GM18867 (cell line): ENCODE measurements at regions not wholly inside any gene's neighbourhood (a gene's known extent, or its start where the extent isn't known, plus 50 kb on each side); places are given as distances from the start of the nearest gene placed in this dataset.
A peak's percentile ranks its signal among the peaks of the same experiment; 100 is the strongest.

ENCODE experiments used
- ATAC-seq: cut with Tn5 transposase; IDR thresholded peaks from one replicate; pipeline ENCODE4 v1.9.1; 2021; ENCODE audit warnings: mild to moderate bottlenecking, moderate library complexity; ENCODE audit not compliant: unreplicated experiment

GRCh38 chr12:77724367-77724957 lies 106.2 kb upstream of the NAV3 start:
- ATAC-seq = peak; percentile 82

GRCh38 chr12:77723308-77723707 lies 107.4 kb upstream of the NAV3 start:
- no peak for ATAC-seq

- ATAC-seq = no peak
These were observed 108.2 kb upstream of the NAV3 start for GRCh38 chr12:77722536-77722935.

GRCh38 chr12:77720258-77720657 lies 110.4 kb upstream of the NAV3 start:
- ATAC-seq = no peak

- no peak for ATAC-seq
These were observed 120.5 kb upstream of the NAV3 start for GRCh38 chr12:77710209-77710608.

GRCh38 chr12:77697126-77697525 lies 133.6 kb upstream of the NAV3 start:
- ATAC-seq = no peak

GRCh38 chr12:77696183-77696582 lies 134.5 kb upstream of the NAV3 start:
- ATAC-seq = no peak

GRCh38 chr12:77689510-77690086 lies 141.1 kb upstream of the NAV3 start:
- no peak for ATAC-seq

- no peak for ATAC-seq
These were observed 143.4 kb upstream of the NAV3 start for GRCh38 chr12:77687321-77687720.

- no peak for ATAC-seq
These were observed 143.9 kb upstream of the NAV3 start for GRCh38 chr12:77686760-77687159.

- ATAC-seq = no peak
These were observed 144.8 kb upstream of the NAV3 start for GRCh38 chr12:77685901-77686300.

- peak; percentile 72 for ATAC-seq
These were observed 145.6 kb upstream of the NAV3 start for GRCh38 chr12:77685112-77685511.

GRCh38 chr12:77682488-77682887 lies 148.2 kb upstream of the NAV3 start:
- ATAC-seq = peak; percentile 54

GRCh38 chr12:77681726-77682125 lies 149.0 kb upstream of the NAV3 start:
- ATAC-seq = no peak

- ATAC-seq = no peak
These were observed 151.0 kb upstream of the NAV3 start for GRCh38 chr12:77679686-77680085.

- ATAC-seq = no peak
These were observed 152.1 kb upstream of the NAV3 start for GRCh38 chr12:77678621-77679020.

- no peak for ATAC-seq
These were observed 163.6 kb upstream of the NAV3 start for GRCh38 chr12:77667101-77667500.

GRCh38 chr12:77648716-77649115 lies 182.0 kb upstream of the NAV3 start:
- no peak for ATAC-seq

- ATAC-seq = peak; percentile 88
These were observed 184.6 kb upstream of the NAV3 start for GRCh38 chr12:77645966-77646598.

GRCh38 chr12:77644915-77645605 lies 185.6 kb upstream of the NAV3 start:
- no peak for ATAC-seq

GRCh38 chr12:77642246-77642645 lies 188.4 kb upstream of the NAV3 start:
- no peak for ATAC-seq

GRCh38 chr12:77640356-77640755 lies 190.3 kb upstream of the NAV3 start:
- no peak for ATAC-seq
